Panc1 (cell line): ENCODE measurements at regions not wholly inside any gene's neighbourhood (a gene's known extent, or its start where the extent isn't known, plus 50 kb on each side); places are given as distances from the start of the nearest gene placed in this dataset.

Experiments
- ATAC-seq: fragments of 200-7000 bp; cut with Tn5 transposase; 2 replicates; pipeline ENCODE4 v1.9.1; 2020; ENCODE audit warnings: mild to moderate bottlenecking, moderate library complexity
- BruUV-seq: library from RNA; stranded (reverse); fragments of 400-500 nt; replicated peaks from 2 replicates; lab custom pipeline; 2021; lab: Mats Ljungman, UMichigan
- CTCF ChIA-PET: fragments of 300-600 bp; sonication (Branson Sonifier 250); formaldehyde crosslinking; loops from one replicate; lab custom pipeline; 2022; ENCODE audit warnings: antibody characterized with exemption; lab: Charles Lee
- POLR2A ChIA-PET: fragments of 300-600 bp; sonication (Branson Sonifier 250); formaldehyde crosslinking; loops from one replicate; lab custom pipeline; 2022; ENCODE audit warnings: antibody characterized with exemption; lab: Charles Lee
- DNase-seq: peaks from one replicate; pipeline ENCODE4 v3.0.0-alpha.2; 2010; ENCODE audit warnings: low read depth, low spot score
- H3K27ac ChIP-seq: 2 replicates; pipeline ENCODE4 v1.5.1; 2011; ENCODE audit warnings: mild to moderate bottlenecking, low read length, inconsistent platforms
- H3K27me3 ChIP-seq: fragments of 200-500 bp; sonication (Bioruptor generic); 2 replicates; pipeline ENCODE4 v1.6.0; 2014; ENCODE audit warnings: low read length, inconsistent platforms; ENCODE audit not compliant: control insufficient read depth, insufficient read depth
- H3K36me3 ChIP-seq: fragments of 200-500 bp; sonication (Bioruptor generic); 2 replicates; pipeline ENCODE4 v1.5.1; 2014; ENCODE audit warnings: inconsistent platforms, mild to moderate bottlenecking, low read length, moderate library complexity; ENCODE audit not compliant: control insufficient read depth, insufficient read depth
- H3K4me1 ChIP-seq: 2 replicates; pipeline ENCODE4 v1.5.1; 2011; ENCODE audit warnings: inconsistent platforms, mild to moderate bottlenecking, low read length, moderate library complexity; ENCODE audit not compliant: control insufficient read depth, insufficient read depth
- H3K4me3 ChIP-seq, 2 experiments: 2 replicates each; pipeline ENCODE4 v1.5.1; 2011 to 2012; ENCODE audit warnings: low read depth in 2 of 2, low read length in 2 of 2, mild to moderate bottlenecking in 2 of 2, inconsistent platforms in 1 of 2, moderate library complexity in 1 of 2
- H3K9me3 ChIP-seq: fragments of 200-500 bp; sonication (Bioruptor generic); 2 replicates; pipeline ENCODE4 v1.5.1; 2014; ENCODE audit warnings: low read depth, mild to moderate bottlenecking, inconsistent platforms, low read length, moderate library complexity; ENCODE audit not compliant: control insufficient read depth, insufficient read depth
- POLR2AphosphoS5 ChIP-seq: IDR thresholded peaks from 2 replicates; pipeline ENCODE4 v1.6.1; 2012; ENCODE audit warnings: mild to moderate bottlenecking, low read depth, low read length, moderate library complexity
- SIN3A ChIP-seq: IDR thresholded peaks from 2 replicates; pipeline ENCODE4 v1.6.1; 2012; ENCODE audit warnings: low read depth, mild to moderate bottlenecking, low read length, moderate library complexity, borderline replicate concordance; ENCODE audit not compliant: insufficient read depth
- TCF7L2 ChIP-seq: IDR thresholded peaks from 2 replicates; pipeline ENCODE4 v1.6.1; 2011; ENCODE audit warnings: mild to moderate bottlenecking, low read depth, low read length, inconsistent platforms
- in situ Hi-C: cut with HindIII; loops from 2 replicates; pipeline ENCODE4 v1.10.0; 2016; ENCODE audit warnings: low sequenced_read_pairs, low pct_unique_long_range_greater_than_20kb
- intact Hi-C: fragments of 100-400 bp; cut with micrococcal nuclease; formaldehyde crosslinking; loops from one replicate; pipeline ENCODE4 v1.10.0; 2022; ENCODE audit not compliant: unreplicated experiment
- TF ChIP-seq, protein P1 (sequence below), 2 experiments: IDR thresholded peaks; 2 replicates each; pipeline ENCODE4 v1.6.1; 2011 to 2012; ENCODE audit warnings: low read depth in 2 of 2, control low read depth in 1 of 2, low read length in 1 of 2, mild to moderate bottlenecking in 1 of 2, moderate library complexity in 1 of 2; ENCODE audit not compliant: insufficient read depth in 1 of 2
- TF ChIP-seq, protein P2 (sequence below): fragments of 450-650 bp; IDR thresholded peaks from 2 replicates; pipeline ENCODE4 v1.5.1; 2017; ENCODE audit warnings: mild to moderate bottlenecking

- no peaks in the 10 kb centered on the region for H3K4me1 ChIP-seq
- H3K27ac ChIP-seq = no peak overlapping the region
- no peaks in the 10 kb centered on the region for H3K9me3 ChIP-seq
- ChIA-PET POLR2A (no interaction called here), CTCF (no interaction called here)
- DNase-seq (no peak), ATAC-seq (no peak)
- no peak for TF ChIP-seq SIN3A
- TF ChIP-seq, protein P1, sequence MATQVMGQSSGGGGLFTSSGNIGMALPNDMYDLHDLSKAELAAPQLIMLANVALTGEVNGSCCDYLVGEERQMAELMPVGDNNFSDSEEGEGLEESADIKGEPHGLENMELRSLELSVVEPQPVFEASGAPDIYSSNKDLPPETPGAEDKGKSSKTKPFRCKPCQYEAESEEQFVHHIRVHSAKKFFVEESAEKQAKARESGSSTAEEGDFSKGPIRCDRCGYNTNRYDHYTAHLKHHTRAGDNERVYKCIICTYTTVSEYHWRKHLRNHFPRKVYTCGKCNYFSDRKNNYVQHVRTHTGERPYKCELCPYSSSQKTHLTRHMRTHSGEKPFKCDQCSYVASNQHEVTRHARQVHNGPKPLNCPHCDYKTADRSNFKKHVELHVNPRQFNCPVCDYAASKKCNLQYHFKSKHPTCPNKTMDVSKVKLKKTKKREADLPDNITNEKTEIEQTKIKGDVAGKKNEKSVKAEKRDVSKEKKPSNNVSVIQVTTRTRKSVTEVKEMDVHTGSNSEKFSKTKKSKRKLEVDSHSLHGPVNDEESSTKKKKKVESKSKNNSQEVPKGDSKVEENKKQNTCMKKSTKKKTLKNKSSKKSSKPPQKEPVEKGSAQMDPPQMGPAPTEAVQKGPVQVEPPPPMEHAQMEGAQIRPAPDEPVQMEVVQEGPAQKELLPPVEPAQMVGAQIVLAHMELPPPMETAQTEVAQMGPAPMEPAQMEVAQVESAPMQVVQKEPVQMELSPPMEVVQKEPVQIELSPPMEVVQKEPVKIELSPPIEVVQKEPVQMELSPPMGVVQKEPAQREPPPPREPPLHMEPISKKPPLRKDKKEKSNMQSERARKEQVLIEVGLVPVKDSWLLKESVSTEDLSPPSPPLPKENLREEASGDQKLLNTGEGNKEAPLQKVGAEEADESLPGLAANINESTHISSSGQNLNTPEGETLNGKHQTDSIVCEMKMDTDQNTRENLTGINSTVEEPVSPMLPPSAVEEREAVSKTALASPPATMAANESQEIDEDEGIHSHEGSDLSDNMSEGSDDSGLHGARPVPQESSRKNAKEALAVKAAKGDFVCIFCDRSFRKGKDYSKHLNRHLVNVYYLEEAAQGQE (IDR thresholded peaks at IDR 0.05; ENCODE audit: insufficient read depth in 1 of 2, low read depth in 2 of 2, low read length in 1 of 2) = no peak
- TF ChIP-seq TCF7L2 = no peak
- no peak for TF ChIP-seq POLR2AphosphoS5
- H3K4me3 ChIP-seq = no peak overlapping the region
- intact Hi-C loops = no loop called here
- no peaks in the 10 kb centered on the region for H3K36me3 ChIP-seq
- no TSS peak for BruUV-seq
- no peaks in the 10 kb centered on the region for H3K27me3 ChIP-seq
- in situ Hi-C loops = no loop called here
These were observed 888.8 kb downstream of the SLITRK6 start for GRCh38 chr13:84910423-84910822.

DNA sequence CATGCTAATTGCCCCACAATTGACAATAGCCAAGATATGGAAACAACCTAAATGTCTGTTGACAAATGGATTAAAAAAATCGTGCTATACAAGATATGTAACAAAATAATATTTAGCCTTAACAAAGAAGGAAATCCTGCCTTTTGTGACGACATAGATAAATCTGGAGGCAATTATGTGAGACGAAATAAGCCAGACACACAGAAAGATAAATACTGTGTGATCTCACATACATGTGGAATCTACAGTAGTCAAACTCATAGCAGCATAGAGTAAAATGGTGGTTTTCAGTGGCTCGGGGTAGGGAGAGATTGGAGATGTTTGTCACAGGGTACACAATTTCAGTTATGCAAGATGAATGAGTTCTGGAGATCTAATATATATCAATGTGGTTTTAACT is 895.8 kb downstream of the SLITRK6 start:
- no peak for ATAC-seq
- no peak overlapping the region for H3K27ac ChIP-seq
- no peaks in the 10 kb centered on the region for H3K4me1 ChIP-seq
- in situ Hi-C loops = no loop called here
- intact Hi-C loops = no loop called here
- H3K36me3 ChIP-seq = no peaks in the 10 kb centered on the region
- no peaks in the 10 kb centered on the region for H3K9me3 ChIP-seq
- DNase-seq = no peak
- H3K4me3 ChIP-seq = no peak overlapping the region
- no TSS peak for BruUV-seq
- ChIA-PET POLR2A (no interaction called here), CTCF (no interaction called here)
- H3K27me3 ChIP-seq = no peaks in the 10 kb centered on the region
- TF ChIP-seq POLR2AphosphoS5 = no peak
- TF ChIP-seq, protein P2, sequence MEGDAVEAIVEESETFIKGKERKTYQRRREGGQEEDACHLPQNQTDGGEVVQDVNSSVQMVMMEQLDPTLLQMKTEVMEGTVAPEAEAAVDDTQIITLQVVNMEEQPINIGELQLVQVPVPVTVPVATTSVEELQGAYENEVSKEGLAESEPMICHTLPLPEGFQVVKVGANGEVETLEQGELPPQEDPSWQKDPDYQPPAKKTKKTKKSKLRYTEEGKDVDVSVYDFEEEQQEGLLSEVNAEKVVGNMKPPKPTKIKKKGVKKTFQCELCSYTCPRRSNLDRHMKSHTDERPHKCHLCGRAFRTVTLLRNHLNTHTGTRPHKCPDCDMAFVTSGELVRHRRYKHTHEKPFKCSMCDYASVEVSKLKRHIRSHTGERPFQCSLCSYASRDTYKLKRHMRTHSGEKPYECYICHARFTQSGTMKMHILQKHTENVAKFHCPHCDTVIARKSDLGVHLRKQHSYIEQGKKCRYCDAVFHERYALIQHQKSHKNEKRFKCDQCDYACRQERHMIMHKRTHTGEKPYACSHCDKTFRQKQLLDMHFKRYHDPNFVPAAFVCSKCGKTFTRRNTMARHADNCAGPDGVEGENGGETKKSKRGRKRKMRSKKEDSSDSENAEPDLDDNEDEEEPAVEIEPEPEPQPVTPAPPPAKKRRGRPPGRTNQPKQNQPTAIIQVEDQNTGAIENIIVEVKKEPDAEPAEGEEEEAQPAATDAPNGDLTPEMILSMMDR = no peak
- no peak for TF ChIP-seq SIN3A
- TF ChIP-seq, protein P1 (IDR thresholded peaks at IDR 0.05; ENCODE audit: insufficient read depth in 1 of 2, low read depth in 2 of 2, low read length in 1 of 2) = no peak
- no peak for TF ChIP-seq TCF7L2
